ENCODE measurements at regions not wholly inside any gene's neighbourhood (a gene's known extent, or its start where the extent isn't known, plus 50 kb on each side); places are given as distances from the start of the nearest gene placed in this dataset.

GRCh38 chr6:157763129-157763903, 59.7 kb upstream of the SNX9 start (continued):
- TF ChIP-seq ZNF318 (IDR thresholded peaks at IDR 0.05; ENCODE audit: borderline replicate concordance in 1 of 2, low read depth in 1 of 2) (peak in 1 of 2 experiments; percentile 80; a peak in 2 of 4 replicates), HIVEP1 (CRISPR knock-in tag; IDR thresholded peaks at IDR 0.05) (no peak), HNRNPLL (IDR thresholded peaks at IDR 0.05; ENCODE audit: low read depth, low read length, poor library complexity, severe bottlenecking) (no peak), ZNF407 (IDR thresholded peaks at IDR 0.05; ENCODE audit: low read depth) (no peak), POLR3G (IDR thresholded peaks at IDR 0.05; ENCODE audit: extremely low read depth, insufficient read length, insufficient replicate concordance) (no peak), EP400 (IDR thresholded peaks at IDR 0.05) (peak; percentile 22; the same call in 1 of the 2 replicates), CTCF (IDR thresholded peaks at IDR 0.05 in 2 of 3, conservative IDR thresholded peaks at IDR 0.05 in 1 of 3; ENCODE audit: insufficient read depth in 2 of 3, low read depth in 1 of 3, low read length in 3 of 3) (no peak), GATAD2A (IDR thresholded peaks at IDR 0.05) (0 out of 2 replicates have a peak, but pooled peaks have one; percentile 24)

Data from K562 (cell line).